Mesenchymal stem cell (in vitro differentiated cells and primary cell): ENCODE measurements at regions not wholly inside any gene's neighbourhood (a gene's known extent, or its start where the extent isn't known, plus 50 kb on each side); places are given as distances from the start of the nearest gene placed in this dataset.
"Not testable (repeated sequence)": the region's sequence is repeated elsewhere in the genome, so short reads cannot be mapped to it uniquely, and the experiment has no call there.

Experiments
- DNase-seq: peaks from one replicate; pipeline ENCODE4 v3.0.0-alpha.2; 2013
- H2AFZ ChIP-seq: one replicate; pipeline ENCODE4 v1.6.1; 2013; ENCODE audit warnings: low read depth, mild to moderate bottlenecking, control low read depth, inconsistent platforms, low read length, moderate library complexity
- H2AK5ac ChIP-seq: 2 replicates; pipeline ENCODE4 v1.6.1; 2013; ENCODE audit warnings: low read length, moderate library complexity, mild to moderate bottlenecking, inconsistent platforms; ENCODE audit not compliant: severe bottlenecking
- H2BK120ac ChIP-seq: one replicate; pipeline ENCODE4 v1.6.1; 2013; ENCODE audit warnings: low read depth, mild to moderate bottlenecking, inconsistent platforms, low read length, moderate library complexity
- H2BK12ac ChIP-seq, 2 experiments: one replicate each; pipeline ENCODE4 v1.6.1; 2013; ENCODE audit warnings: inconsistent platforms in 2 of 2, low read length in 2 of 2, mild to moderate bottlenecking in 2 of 2, moderate library complexity in 2 of 2, control low read depth in 1 of 2
- H2BK15ac ChIP-seq: one replicate; pipeline ENCODE4 v1.6.1; 2013; ENCODE audit warnings: mild to moderate bottlenecking, low read depth, inconsistent platforms; ENCODE audit not compliant: poor library complexity, severe bottlenecking
- H2BK5ac ChIP-seq: 2 replicates; pipeline ENCODE4 v1.6.1; 2013; ENCODE audit warnings: low read depth, mild to moderate bottlenecking, low read length, control low read depth, inconsistent platforms; ENCODE audit not compliant: poor library complexity, severe bottlenecking
- H3K14ac ChIP-seq, 2 experiments: one replicate each; pipeline ENCODE4 v1.6.1; 2013; ENCODE audit warnings: inconsistent platforms in 2 of 2, low read length in 2 of 2, control low read depth in 1 of 2, mild to moderate bottlenecking in 1 of 2, moderate library complexity in 1 of 2
- H3K18ac ChIP-seq, 2 experiments: one replicate each; pipeline ENCODE4 v1.6.1; 2013; ENCODE audit warnings: inconsistent platforms in 2 of 2, low read length in 2 of 2, control low read depth in 1 of 2, low read depth in 1 of 2, mild to moderate bottlenecking in 1 of 2
- H3K23ac ChIP-seq, 2 experiments: one replicate each; pipeline ENCODE4 v1.6.1; 2013; ENCODE audit warnings: inconsistent platforms in 2 of 2, low read length in 2 of 2, mild to moderate bottlenecking in 2 of 2, moderate library complexity in 2 of 2, control low read depth in 1 of 2
- H3K27ac ChIP-seq: 2 replicates; pipeline ENCODE4 v1.5.1; 2013; ENCODE audit warnings: mild to moderate bottlenecking, moderate library complexity, low read length, control low read depth, inconsistent platforms; ENCODE audit not compliant: poor library complexity, severe bottlenecking
- H3K27me3 ChIP-seq, 2 experiments: 2 replicates each; pipeline versions ENCODE4 v1.6.1 to v1.7.0; 2013; ENCODE audit warnings: low read length in 2 of 2, mild to moderate bottlenecking in 2 of 2, moderate library complexity in 2 of 2, control low read depth in 1 of 2, inconsistent platforms in 1 of 2; ENCODE audit not compliant: control insufficient read depth in 1 of 2, insufficient read depth in 1 of 2
- H3K36me3 ChIP-seq, 2 experiments: 2 replicates each; pipeline versions ENCODE4 v1.6.1 to v1.7.0; 2013; ENCODE audit warnings: low read length in 2 of 2, control low read depth in 1 of 2, inconsistent platforms in 1 of 2, low read depth in 1 of 2, mild to moderate bottlenecking in 1 of 2; ENCODE audit not compliant: insufficient read depth in 2 of 2, control insufficient read depth in 1 of 2
- H3K4ac ChIP-seq, 2 experiments: one replicate each; pipeline ENCODE4 v1.6.1; 2013; ENCODE audit warnings: inconsistent platforms in 2 of 2, low read length in 2 of 2, mild to moderate bottlenecking in 2 of 2, moderate library complexity in 2 of 2, control low read depth in 1 of 2, low read depth in 1 of 2
- H3K4me1 ChIP-seq: 2 replicates; pipeline ENCODE4 v1.6.1; 2013; ENCODE audit warnings: low read depth, low read length, control low read depth; ENCODE audit not compliant: control insufficient read depth, insufficient read depth
- H3K4me2 ChIP-seq: 2 replicates; pipeline ENCODE4 v1.6.1; 2013; ENCODE audit warnings: low read length, mild to moderate bottlenecking, inconsistent platforms; ENCODE audit not compliant: poor library complexity, severe bottlenecking
- H3K4me3 ChIP-seq, 2 experiments: 2 replicates each; pipeline versions ENCODE4 v1.5.1 to v1.7.0; 2013; ENCODE audit warnings: low read length in 2 of 2, mild to moderate bottlenecking in 2 of 2, control low read depth in 1 of 2, low read depth in 1 of 2; ENCODE audit not compliant: insufficient read depth in 1 of 2
- H3K79me1 ChIP-seq: replicated peaks from 2 replicates; pipeline ENCODE4 v1.6.1; 2013; ENCODE audit warnings: mild to moderate bottlenecking, control low read depth, low read length, inconsistent platforms; ENCODE audit not compliant: poor library complexity, severe bottlenecking
- H3K9ac ChIP-seq: 2 replicates; pipeline ENCODE4 v1.7.0; 2013; ENCODE audit warnings: mild to moderate bottlenecking, low read length, moderate library complexity
- H3K9me3 ChIP-seq: 2 replicates; pipeline ENCODE4 v1.7.0; 2013; ENCODE audit warnings: mild to moderate bottlenecking, low read length; ENCODE audit not compliant: control insufficient read depth
- H4K8ac ChIP-seq: one replicate; pipeline ENCODE4 v1.6.1; 2013; ENCODE audit warnings: inconsistent platforms, mild to moderate bottlenecking, low read length, moderate library complexity
- H4K91ac ChIP-seq: one replicate; pipeline ENCODE4 v1.6.1; 2013; ENCODE audit warnings: mild to moderate bottlenecking, low read length, inconsistent platforms
- WGBS: methylation state at CpG from one replicate; pipeline ENCODE4 v1.1.7; 2013; ENCODE audit warnings: mixed read lengths; 5-methylcytosine and 5-hydroxymethylcytosine counted together

GRCh38 chr13:112286733-112287132 is 89.4 kb upstream of the SPACA7 start:
- not testable (repeated sequence) for DNase-seq

GRCh38 chr13:112320303-112320702 is 55.9 kb upstream of the SPACA7 start:
- Histone ChIP-seq H3K4me1 (peaks cover under 1% of the 10 kb centered on the region), H3K9me3 (peaks cover 27% of the 10 kb centered on the region), H2BK12ac (no peak overlapping the region), H2BK5ac (no peak overlapping the region), H3K27me3 (no peaks in the 10 kb centered on the region), H3K79me1 (no peaks in the 10 kb centered on the region), H3K4me3 (no peak overlapping the region), H4K91ac (no peak overlapping the region), H3K14ac (peak overlapping the region in 1 of 2 experiments; percentile 35), H3K23ac (no peak overlapping the region), H2AFZ (no peak overlapping the region), H3K18ac (no peak overlapping the region), H2BK120ac (no peak overlapping the region), H3K4me2 (no peak overlapping the region), H3K27ac (no peak overlapping the region), H3K36me3 (no peaks in the 10 kb centered on the region), H4K8ac (no peak overlapping the region), H2BK15ac (no peak overlapping the region), H3K4ac (no peak overlapping the region), H2AK5ac (no peak overlapping the region), H3K9ac (no peak overlapping the region)
- WGBS: 81% methylated on average over 7 of the region's 7 CpGs
- DNase-seq: no peak

More at GRCh38 chr13:112286733-112287132, 89.4 kb upstream of the SPACA7 start:
- H3K27me3 ChIP-seq, H3K14ac ChIP-seq, H3K4ac ChIP-seq, H3K4me2 ChIP-seq, H4K8ac ChIP-seq, H2AK5ac ChIP-seq, H3K9me3 ChIP-seq, H3K27ac ChIP-seq, H4K91ac ChIP-seq, H2BK15ac ChIP-seq, H2BK120ac ChIP-seq, H3K23ac ChIP-seq, H2BK5ac ChIP-seq, H3K36me3 ChIP-seq, H3K79me1 ChIP-seq, H3K9ac ChIP-seq, H2AFZ ChIP-seq, H3K18ac ChIP-seq, H2BK12ac ChIP-seq, H3K4me1 ChIP-seq, H3K4me3 ChIP-seq: not testable (repeated sequence)

- H3K4me1 ChIP-seq: peaks cover 5% of the 10 kb centered on the region
- H3K36me3 ChIP-seq: no peaks in the 10 kb centered on the region
- H3K23ac ChIP-seq: no peak overlapping the region
- H3K4ac ChIP-seq: no peak overlapping the region
- H3K79me1 ChIP-seq: no peaks in the 10 kb centered on the region
- no peak overlapping the region for H2AK5ac ChIP-seq
- H2BK5ac ChIP-seq: no peak overlapping the region
- no peak overlapping the region for H3K27ac ChIP-seq
- DNase-seq: no peak
- no peak overlapping the region for H3K4me3 ChIP-seq
- H3K9me3 ChIP-seq: peaks cover 7% of the 10 kb centered on the region
- no peaks in the 10 kb centered on the region for H3K27me3 ChIP-seq
- no peak overlapping the region for H3K4me2 ChIP-seq
- H3K9ac ChIP-seq: no peak overlapping the region
- no peak overlapping the region for H2AFZ ChIP-seq
- no peak overlapping the region for H2BK12ac ChIP-seq
- no peak overlapping the region for H3K14ac ChIP-seq
- 84% methylated on average over 12 of the region's 12 CpGs for WGBS
- H4K91ac ChIP-seq: no peak overlapping the region
- no peak overlapping the region for H4K8ac ChIP-seq
- no peak overlapping the region for H2BK120ac ChIP-seq
- no peak overlapping the region for H2BK15ac ChIP-seq
- no peak overlapping the region for H3K18ac ChIP-seq
Measured at GRCh38 chr13:112322557-112322956, 53.6 kb upstream of the SPACA7 start.

GRCh38 chr13:112324116-112324515 is 52.0 kb upstream of the SPACA7 start:
- H3K9ac ChIP-seq: no peak overlapping the region
- no peak overlapping the region for H2BK15ac ChIP-seq
- H4K91ac ChIP-seq: no peak overlapping the region
- 56% methylated on average over 14 of the region's 16 CpGs for WGBS
- H3K27me3 ChIP-seq: no peaks in the 10 kb centered on the region
- no peak overlapping the region for H3K4me3 ChIP-seq
- no peak overlapping the region for H2BK12ac ChIP-seq
- H3K4ac ChIP-seq: no peak overlapping the region
- no peak overlapping the region for H3K4me2 ChIP-seq
- no peak overlapping the region for H3K18ac ChIP-seq
- no peak overlapping the region for H3K27ac ChIP-seq
- H3K14ac ChIP-seq: no peak overlapping the region
- H3K4me1 ChIP-seq: peaks cover 5% of the 10 kb centered on the region
- no peak overlapping the region for H2BK5ac ChIP-seq
- H3K9me3 ChIP-seq: peaks cover under 1% of the 10 kb centered on the region
- H2AK5ac ChIP-seq: no peak overlapping the region
- H2AFZ ChIP-seq: no peak overlapping the region
- H3K79me1 ChIP-seq: no peaks in the 10 kb centered on the region
- no peak overlapping the region for H4K8ac ChIP-seq
- no peaks in the 10 kb centered on the region for H3K36me3 ChIP-seq
- no peak overlapping the region for H3K23ac ChIP-seq
- no peak for DNase-seq
- H2BK120ac ChIP-seq: no peak overlapping the region
